ENCODE measurements at regions not wholly inside any gene's neighbourhood (a gene's known extent, or its start where the extent isn't known, plus 50 kb on each side); places are given as distances from the start of the nearest gene placed in this dataset.

GRCh38 chr21:28200726-28201125 is 792.0 kb downstream of the LTN1 start:
- no peak overlapping the region for H2AFZ ChIP-seq (ENCODE audit: low read depth, low read length, severe bottlenecking)
- no peaks in the 10 kb centered on the region for H3K9me3 ChIP-seq (ENCODE audit: insufficient read depth, low read length)
- H3K9ac ChIP-seq (ENCODE audit: low read length) = no peak overlapping the region
- no peak overlapping the region for H3K4me3 ChIP-seq (ENCODE audit: insufficient read depth, low read length, poor library complexity, severe bottlenecking)
- no peaks in the 10 kb centered on the region for H3F3A ChIP-seq (ENCODE audit: insufficient read depth)
- no peak overlapping the region for H3K4me2 ChIP-seq (ENCODE audit: low read depth, low read length, poor library complexity, severe bottlenecking)
- H4K20me1 ChIP-seq (ENCODE audit: low read depth, low read length) = no peaks in the 10 kb centered on the region
- H3K36me3 ChIP-seq (ENCODE audit: low read length) = no peaks in the 10 kb centered on the region
- no peaks in the 10 kb centered on the region for H3K79me2 ChIP-seq (ENCODE audit: insufficient read depth, low read length)
- no peaks in the 10 kb centered on the region for H3K27me3 ChIP-seq (ENCODE audit: low read length)
- TF ChIP-seq CTCF (IDR thresholded peaks at IDR 0.05; ENCODE audit: insufficient read depth, low read length, poor library complexity, severe bottlenecking) (no peak), EZH2phosphoT487 (conservative IDR thresholded peaks at IDR 0.05; ENCODE audit: low read length) (no peak)
- H3K27ac ChIP-seq (ENCODE audit: low read depth, low read length) = no peak overlapping the region
- H3K9me2 ChIP-seq (replicated peaks; ENCODE audit: insufficient read depth, low read length) = no peaks in the 10 kb centered on the region

GRCh38 chr21:28196981-28197380 is 795.7 kb downstream of the LTN1 start:
- H3K9me3 ChIP-seq (ENCODE audit: insufficient read depth, low read length) = no peaks in the 10 kb centered on the region
- H2AFZ ChIP-seq (ENCODE audit: low read depth, low read length, severe bottlenecking) = no peak overlapping the region
- H3K9me2 ChIP-seq (replicated peaks; ENCODE audit: insufficient read depth, low read length) = no peaks in the 10 kb centered on the region
- TF ChIP-seq CTCF (IDR thresholded peaks at IDR 0.05; ENCODE audit: insufficient read depth, low read length, poor library complexity, severe bottlenecking) = no peak
- no peak for TF ChIP-seq EZH2phosphoT487 (conservative IDR thresholded peaks at IDR 0.05; ENCODE audit: low read length)
- no peak overlapping the region for H3K4me2 ChIP-seq (ENCODE audit: low read depth, low read length, poor library complexity, severe bottlenecking)
- H3K27ac ChIP-seq (ENCODE audit: low read depth, low read length) = no peak overlapping the region
- H3K79me2 ChIP-seq (ENCODE audit: insufficient read depth, low read length) = no peaks in the 10 kb centered on the region
- no peaks in the 10 kb centered on the region for H3F3A ChIP-seq (ENCODE audit: insufficient read depth)
- no peaks in the 10 kb centered on the region for H3K27me3 ChIP-seq (ENCODE audit: low read length)
- no peak overlapping the region for H3K9ac ChIP-seq (ENCODE audit: low read length)
- no peaks in the 10 kb centered on the region for H3K36me3 ChIP-seq (ENCODE audit: low read length)
- H4K20me1 ChIP-seq (ENCODE audit: low read depth, low read length) = no peaks in the 10 kb centered on the region
- no peak overlapping the region for H3K4me3 ChIP-seq (ENCODE audit: insufficient read depth, low read length, poor library complexity, severe bottlenecking)

DNA sequence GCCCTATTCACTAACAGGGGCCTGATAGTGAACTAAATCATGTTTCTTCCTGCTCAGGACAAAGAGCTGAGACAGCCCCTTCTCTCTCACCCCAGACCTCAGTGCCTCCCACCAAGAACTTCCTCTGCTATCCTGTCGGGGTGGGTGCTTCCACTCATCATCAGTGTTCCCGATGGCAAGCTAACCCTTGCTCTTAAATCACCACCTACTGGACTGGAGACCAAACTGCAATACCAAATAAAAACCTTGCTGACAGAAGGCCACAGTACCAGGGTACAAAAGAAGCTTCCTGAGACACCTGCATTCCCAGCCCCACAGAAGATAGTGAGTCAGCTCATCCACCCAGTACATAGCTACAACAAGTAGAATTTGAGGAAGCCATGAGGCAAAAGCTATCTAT is 799.5 kb downstream of the LTN1 start:
- TF ChIP-seq CTCF (IDR thresholded peaks at IDR 0.05; ENCODE audit: insufficient read depth, low read length, poor library complexity, severe bottlenecking) (no peak), EZH2phosphoT487 (conservative IDR thresholded peaks at IDR 0.05; ENCODE audit: low read length) (no peak)
- Histone ChIP-seq H3K27ac (ENCODE audit: low read depth, low read length) (no peak overlapping the region), H3F3A (ENCODE audit: insufficient read depth) (no peaks in the 10 kb centered on the region), H4K20me1 (ENCODE audit: low read depth, low read length) (no peaks in the 10 kb centered on the region), H3K36me3 (ENCODE audit: low read length) (no peaks in the 10 kb centered on the region), H3K9ac (ENCODE audit: low read length) (no peak overlapping the region), H3K4me2 (ENCODE audit: low read depth, low read length, poor library complexity, severe bottlenecking) (no peak overlapping the region), H3K4me3 (ENCODE audit: insufficient read depth, low read length, poor library complexity, severe bottlenecking) (no peak overlapping the region), H2AFZ (ENCODE audit: low read depth, low read length, severe bottlenecking) (no peak overlapping the region), H3K9me2 (replicated peaks; ENCODE audit: insufficient read depth, low read length) (no peaks in the 10 kb centered on the region), H3K9me3 (ENCODE audit: insufficient read depth, low read length) (no peaks in the 10 kb centered on the region), H3K27me3 (ENCODE audit: low read length) (no peaks in the 10 kb centered on the region), H3K79me2 (ENCODE audit: insufficient read depth, low read length) (no peaks in the 10 kb centered on the region)
